G401 (cell line): ENCODE measurements at regions not wholly inside any gene's neighbourhood (a gene's known extent, or its start where the extent isn't known, plus 50 kb on each side); places are given as distances from the start of the nearest gene placed in this dataset.
"Not testable (repeated sequence)": the region's sequence is repeated elsewhere in the genome, so short reads cannot be mapped to it uniquely, and the experiment has no call there.

ENCODE experiments used
- DNase-seq: peaks from one replicate; pipeline ENCODE4 v3.0.0-alpha.2; 2015; ENCODE audit warnings: low spot score
- in situ Hi-C: cut with HindIII; loops from 2 replicates; pipeline ENCODE4 v1.10.0; 2016; ENCODE audit warnings: low sequenced_read_pairs, mixed read lengths

DNA sequence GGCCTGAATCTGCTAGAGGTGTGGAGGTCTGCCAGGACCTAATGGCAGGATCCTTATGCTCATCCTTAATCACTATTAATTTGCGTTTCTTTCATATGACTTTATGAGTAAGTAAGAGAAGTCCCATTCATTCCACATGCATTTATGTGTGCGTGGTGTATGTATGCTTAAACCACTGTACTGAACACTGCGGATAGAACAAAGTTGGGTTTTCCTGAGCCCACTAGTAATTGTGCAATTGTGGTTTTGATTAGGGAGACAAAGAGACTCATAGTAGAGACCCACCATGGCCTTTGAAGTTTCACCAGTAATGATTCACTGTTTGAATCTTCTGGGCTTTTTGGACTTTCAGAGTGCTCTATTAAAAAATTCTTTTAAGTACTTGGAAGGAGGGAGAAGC is 498.5 kb upstream of the DIPK2B start:
- in situ Hi-C loops: no loop called here
- DNase-seq: no peak

DNA sequence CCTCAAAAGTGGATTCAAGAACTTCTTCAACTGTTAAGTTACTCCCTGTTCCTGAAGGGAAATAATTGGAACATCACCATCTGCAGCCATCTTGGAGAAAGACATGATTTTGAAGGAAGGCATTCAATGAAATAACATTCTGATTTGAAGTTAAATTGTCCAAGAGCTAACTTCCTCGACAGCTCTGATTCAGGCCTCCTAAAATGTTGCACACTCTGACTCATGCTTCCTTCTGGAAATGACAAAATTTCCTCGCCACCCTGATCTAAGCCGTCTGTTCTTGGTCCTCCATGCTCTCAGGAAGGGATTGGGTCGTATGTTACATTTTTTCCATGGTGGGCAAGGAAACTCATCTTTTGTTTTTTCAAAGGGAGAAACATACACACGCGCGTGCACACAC is 496.9 kb upstream of the DIPK2B start:
- in situ Hi-C loops: no loop called here
- DNase-seq: no peak

DNA sequence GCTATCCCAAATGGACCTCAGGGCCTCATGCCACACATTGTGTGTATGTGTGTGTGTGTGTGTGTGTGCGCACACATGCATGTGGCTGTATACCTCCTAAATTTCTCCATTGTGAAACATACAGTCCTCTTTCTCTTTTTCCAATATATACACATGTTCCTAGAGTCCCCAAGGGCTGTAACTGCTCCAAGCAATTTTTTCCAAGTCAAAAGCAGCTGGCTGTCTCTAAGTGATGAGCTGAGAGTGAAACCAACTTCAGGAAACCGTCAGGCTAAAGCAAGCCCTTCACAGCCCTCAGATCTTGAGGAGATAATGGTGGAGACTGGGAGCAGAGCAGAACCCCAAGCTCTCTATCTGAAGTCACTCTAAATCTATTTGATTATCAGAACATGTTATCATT is 496.1 kb upstream of the DIPK2B start:
- in situ Hi-C loops: no loop called here
- DNase-seq: no peak

DNA sequence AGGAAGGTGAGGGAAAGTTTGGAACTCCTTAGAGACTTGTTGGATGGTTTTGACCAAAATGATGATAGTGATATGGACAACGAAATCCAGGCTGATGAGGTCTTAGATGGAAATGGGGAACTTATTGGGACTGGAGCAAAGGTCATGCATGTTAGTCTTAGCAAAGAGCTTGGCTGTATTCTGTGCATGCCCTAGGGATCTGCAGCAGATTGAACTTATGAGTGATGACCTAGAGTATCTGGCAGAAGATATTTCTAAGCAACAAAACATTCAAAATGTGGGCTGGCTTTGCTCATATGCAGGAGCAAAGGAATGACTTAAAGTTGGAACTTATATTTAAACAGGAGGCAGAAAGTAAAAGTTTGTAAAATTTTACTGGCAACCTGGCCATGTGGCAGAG is 489.3 kb upstream of the DIPK2B start:
- no peak for DNase-seq
- in situ Hi-C loops: no loop called here

DNA sequence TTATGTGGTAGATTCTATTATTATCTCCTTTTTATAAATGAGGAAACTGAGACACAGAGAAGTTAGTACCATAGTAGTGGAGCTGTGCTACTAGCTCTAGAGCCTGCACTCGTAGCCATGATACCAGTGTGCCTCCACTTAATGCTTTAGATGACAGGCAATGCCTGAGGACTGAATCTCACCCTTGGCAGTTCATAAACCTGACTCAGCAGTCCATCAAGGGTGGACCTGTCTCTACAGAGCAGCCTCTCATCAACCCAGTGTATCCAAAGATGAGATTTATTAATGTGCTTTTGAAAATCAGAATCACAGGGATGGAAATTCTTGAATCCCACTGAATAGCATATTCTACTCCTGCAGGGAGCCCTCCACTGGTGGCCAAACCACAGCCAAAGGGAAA is 483.2 kb upstream of the DIPK2B start:
- in situ Hi-C loops: no loop called here
- no peak for DNase-seq

DNA sequence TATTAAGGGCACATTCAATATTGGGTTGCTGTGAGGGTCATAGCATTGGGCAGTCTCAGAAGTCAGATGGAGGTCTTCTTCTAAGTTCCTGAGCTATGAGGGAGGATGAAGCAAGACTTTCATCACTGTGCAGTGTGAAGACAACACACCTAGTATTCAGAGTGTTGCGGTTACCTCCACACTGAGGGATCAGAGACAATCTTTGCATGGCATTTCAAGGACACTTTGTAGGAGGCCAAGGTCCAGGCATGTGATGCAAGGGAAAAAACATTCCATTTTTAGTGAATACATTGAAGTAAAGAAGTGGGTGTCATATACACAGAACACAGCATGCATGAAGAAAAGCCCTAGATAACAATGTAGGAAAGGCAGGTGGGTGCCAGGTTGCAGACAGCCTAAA is 481.2 kb upstream of the DIPK2B start:
- no peak for DNase-seq
- in situ Hi-C loops: no loop called here

DNA sequence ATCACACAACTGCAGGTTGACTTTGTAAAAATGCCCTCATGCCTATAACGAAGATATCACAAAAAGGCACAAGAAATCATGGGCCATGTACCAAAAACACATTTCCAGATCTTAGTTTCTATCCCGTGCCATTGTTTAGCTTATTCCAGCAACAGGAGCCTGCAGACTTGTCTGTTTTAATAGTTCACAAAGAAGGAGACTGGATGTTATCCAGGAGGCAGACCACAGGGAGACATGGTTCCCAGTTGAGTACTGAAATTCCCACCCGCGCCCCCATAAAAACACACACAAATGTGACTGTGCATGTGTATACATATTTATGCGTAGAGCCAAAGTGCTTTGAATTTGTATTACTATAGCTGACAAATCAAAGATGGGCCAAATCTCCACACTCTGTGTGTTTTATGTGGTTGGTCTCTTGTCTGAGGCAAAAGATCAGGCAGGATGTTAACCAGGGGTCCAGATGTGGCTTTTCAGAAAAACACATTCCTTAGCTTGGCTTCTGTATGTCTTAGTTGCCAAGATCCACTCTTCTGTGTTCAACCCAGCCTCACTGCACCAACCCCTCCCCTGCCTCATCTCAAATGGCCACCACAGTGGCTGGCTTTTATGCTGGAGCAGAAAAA is 469.2 kb upstream of the DIPK2B start:
- in situ Hi-C loops: no loop called here
- no peak for DNase-seq

DNA sequence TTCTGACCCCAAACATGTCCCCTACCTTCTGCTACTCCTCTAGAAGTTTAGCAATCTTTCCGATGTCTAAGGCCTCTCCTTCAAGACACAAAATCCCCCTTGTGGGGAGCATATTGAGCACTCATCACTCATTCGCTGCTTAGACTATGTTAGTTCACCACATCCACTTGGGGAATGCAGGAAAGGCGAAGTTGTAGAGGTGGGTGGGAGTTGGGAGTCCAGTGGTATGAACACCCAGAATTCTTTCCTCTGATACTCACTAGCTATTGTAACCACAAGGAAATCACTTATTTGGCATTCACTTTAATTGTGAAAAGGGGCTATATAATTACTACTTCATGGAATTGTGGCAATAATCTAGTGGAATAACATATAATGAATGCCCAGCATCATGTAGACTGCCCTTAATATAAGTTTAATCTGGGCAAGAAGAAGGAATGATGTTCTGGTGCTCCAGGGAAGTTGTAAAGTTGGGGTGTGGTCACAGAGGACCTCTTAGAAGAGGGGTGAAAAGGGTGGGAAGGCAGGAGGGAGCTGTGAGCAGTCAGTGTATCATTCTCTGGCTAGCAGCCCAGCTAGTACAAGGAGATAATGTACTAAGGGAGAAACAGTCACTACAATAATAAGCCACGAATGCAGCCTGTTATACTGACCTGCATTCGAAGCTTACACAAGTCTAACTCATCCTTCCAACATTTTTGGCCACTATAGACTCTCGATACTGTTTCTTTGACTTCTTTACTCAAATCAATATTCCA is 468.2 kb upstream of the DIPK2B start:
- in situ Hi-C loops: no loop called here
- no peak for DNase-seq

DNA sequence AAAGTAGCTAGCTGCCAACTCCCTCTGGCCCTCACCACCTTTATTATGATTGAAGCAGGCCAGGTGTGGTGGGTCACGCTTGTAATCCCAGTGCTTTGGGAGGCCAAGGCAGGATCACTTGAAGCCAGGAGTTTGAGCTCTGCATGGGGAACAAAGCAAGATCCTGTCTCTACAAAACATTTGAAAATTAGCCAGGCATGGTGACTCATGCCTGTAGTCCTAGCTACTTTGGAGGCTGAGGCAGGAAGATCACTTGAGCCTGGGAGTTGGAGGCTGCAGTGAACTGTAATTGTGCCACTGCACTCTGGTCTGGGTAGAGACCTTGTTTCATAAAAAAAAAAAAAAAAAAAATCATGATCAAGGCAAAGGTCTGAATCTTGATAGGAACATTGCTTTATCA is 467.0 kb upstream of the DIPK2B start:
- DNase-seq: no peak
- in situ Hi-C loops: no loop called here

DNA sequence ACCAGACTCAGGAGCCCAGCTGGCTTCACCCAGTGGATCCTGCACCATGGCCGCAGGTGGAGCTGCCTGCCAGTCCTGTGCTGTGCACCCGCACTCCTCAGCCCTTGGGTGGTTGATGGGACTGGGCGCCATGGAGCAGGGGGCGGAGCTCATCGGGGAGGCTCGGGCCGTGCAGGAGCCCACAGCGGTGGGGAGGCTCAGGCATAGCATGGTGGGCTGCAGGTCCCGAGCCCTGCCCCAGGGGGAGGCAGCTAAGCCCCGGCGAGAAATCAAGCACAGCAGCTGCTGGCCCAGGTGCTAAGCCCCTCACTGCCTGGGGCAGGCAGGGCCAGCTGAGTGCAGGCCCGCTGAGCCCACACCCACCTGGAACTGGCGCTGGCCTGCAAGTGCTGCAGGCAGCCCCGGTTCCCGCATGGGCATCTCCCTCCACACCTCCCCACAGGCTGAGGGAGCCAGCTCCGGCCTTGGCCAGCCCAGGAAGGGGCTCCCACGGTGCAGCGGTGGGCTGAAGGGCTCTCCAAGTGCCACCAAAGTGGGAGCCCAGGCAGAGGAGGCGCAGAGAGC is 464.1 kb upstream of the DIPK2B start:
- DNase-seq: no peak
- in situ Hi-C loops: no loop called here

DNA sequence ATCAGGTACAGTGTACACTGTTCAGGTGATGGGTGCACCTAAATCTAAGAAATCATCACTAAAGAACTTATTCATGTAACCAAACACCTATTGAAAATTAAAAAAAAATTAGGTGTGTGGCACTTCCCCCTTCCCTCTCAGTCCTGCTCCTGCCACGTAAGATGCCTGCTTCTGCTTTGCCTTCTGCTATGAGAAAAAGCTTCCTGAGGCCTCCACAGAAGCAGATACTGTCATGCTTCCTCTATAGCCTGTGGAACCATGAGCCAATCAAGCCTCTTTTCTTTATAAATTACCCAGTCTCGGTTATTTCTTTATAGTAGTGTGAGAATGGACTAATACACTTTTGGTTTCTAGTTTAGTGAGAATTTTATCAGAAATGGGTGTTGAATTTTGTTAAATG is 459.8 kb upstream of the DIPK2B start:
- in situ Hi-C loops: no loop called here
- no peak for DNase-seq

DNA sequence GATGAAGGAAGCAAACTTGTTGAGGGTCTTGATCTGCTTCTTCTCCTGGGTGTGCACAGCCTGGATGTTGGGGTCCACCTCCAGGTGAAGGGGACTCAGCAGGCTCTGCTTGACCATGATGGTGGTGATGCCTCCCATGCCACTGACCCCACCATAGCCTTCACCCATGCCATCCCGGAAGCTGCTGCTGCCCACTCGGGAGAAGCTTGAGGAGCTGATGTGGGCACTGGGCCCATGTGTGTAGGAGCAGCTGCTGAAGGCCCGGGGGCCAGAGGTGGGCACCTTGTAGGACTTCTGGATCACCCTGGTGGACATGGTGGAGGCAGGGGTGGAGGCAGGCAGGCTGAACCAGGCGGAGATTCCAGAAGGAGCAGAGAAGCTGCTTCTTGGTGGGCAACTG is 432.7 kb upstream of the DIPK2B start:
- DNase-seq: no peak
- in situ Hi-C loops: no loop called here

DNA sequence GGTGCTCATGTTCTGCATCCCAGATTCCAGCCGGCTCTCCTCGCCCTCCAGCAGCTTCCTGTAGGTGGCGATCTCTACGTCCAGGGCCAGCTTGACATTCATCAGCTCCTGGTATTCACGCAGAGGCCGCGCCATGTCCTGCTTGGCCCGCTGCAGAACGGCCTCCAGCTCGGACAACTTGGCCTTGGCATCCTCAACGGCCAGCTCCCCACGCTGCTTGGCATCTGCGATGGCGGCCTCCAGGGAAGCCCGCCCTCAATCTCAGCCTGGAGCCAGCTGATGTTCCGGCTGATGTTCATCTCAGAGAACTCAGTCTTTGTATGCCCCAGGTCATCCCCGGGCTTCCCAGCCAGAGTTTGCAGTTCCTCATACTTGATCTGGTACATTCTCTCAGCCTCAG is 431.8 kb upstream of the DIPK2B start:
- no peak for DNase-seq
- in situ Hi-C loops: no loop called here

DNA sequence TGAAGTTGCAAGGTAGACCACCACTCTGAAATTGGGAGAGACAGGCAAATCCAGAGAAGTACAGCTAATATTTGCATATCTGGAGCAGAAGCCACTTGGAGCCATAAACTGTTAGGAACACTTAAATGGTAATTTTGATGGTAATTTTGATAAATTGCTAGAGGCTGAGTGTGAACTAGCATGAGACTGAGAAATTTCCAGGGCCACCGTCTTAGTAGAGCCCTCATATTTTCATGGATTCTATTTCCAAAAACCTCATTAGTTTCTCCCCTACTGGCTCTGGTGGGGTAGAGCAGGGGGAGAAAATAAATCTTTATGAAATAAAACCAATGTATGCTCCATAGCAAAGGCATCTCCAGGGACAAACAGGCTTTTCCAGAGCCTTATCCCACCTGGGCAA is 429.4 kb upstream of the DIPK2B start:
- in situ Hi-C loops: no loop called here
- DNase-seq: no peak

DNA sequence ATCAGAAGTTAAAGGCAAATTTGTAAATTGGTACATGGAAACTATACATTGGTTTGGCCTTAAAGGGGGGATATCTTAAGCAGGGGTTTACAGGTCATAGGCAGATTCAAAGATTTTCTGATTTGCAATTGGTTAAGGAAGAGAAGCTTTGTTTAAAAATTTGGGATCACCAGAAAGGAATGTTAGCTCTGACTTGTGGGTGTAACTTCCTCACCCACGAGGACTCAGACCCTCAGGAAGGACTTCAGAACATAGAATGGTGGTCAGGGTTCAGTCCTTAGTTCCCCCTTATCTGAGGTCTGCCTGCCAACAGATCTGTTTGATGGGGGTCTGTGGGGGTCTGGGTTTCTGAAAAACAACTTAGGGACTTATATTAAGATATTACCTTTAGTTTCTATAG is 427.4 kb upstream of the DIPK2B start:
- DNase-seq: no peak
- in situ Hi-C loops: no loop called here

DNA sequence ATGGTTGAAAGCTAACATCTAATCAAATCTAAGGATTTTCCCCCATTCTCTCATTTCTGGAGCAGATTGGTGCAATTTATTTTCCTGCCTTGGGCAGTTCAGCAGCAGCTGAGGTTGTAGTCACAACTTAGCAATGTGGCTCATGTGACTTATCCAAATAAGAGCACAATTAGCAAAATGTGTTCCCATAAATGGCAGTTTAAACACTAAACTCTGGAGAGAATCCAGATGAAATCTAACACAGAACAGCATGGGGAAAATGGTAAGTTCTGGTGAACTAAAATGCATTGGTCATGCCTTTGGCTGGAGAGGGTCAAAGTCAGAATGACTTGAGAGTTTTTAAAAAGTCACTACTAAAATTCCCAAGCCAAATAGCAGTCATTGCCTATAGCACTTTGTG is 422.6 kb upstream of the DIPK2B start:
- in situ Hi-C loops: no loop called here
- DNase-seq: no peak

DNA sequence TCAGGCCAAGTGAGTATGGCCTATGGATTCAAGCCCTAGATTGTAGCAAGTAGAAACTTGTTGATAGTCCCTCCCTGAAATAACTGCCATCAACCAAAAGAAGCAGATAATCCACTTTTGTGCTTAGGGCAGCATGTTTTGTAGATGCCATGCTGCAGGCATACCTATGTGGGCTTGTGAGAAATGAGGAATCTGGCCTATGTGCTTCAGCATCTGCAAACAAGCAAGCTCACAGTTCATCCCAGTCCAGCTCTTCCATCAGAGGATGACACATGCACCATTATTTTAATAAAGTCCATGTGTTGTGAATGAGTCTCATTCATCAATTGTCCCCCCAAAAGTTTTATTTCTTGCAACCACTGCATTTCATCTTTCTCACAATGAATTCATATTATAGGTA is 421.9 kb upstream of the DIPK2B start:
- in situ Hi-C loops: no loop called here
- DNase-seq: no peak

DNA sequence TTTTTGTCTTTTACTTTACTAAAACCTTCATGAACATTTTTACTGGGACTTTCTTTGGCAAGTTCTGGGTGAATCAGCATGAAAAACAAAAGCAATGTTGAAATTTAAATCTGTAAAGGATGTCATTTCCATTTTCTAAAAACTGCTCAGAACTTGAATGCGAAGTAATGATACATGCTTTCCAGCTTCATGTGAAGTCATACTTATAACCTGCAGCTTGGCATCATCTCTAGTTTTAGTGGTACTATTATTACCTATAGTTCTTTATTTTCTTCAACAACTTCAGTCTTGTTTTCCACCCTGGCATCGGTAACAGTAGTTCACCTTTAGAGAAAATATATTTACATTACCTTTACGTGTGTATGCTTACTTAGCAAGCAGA is 421.4 kb upstream of the DIPK2B start:
- no peak for DNase-seq
- in situ Hi-C loops: no loop called here

DNA sequence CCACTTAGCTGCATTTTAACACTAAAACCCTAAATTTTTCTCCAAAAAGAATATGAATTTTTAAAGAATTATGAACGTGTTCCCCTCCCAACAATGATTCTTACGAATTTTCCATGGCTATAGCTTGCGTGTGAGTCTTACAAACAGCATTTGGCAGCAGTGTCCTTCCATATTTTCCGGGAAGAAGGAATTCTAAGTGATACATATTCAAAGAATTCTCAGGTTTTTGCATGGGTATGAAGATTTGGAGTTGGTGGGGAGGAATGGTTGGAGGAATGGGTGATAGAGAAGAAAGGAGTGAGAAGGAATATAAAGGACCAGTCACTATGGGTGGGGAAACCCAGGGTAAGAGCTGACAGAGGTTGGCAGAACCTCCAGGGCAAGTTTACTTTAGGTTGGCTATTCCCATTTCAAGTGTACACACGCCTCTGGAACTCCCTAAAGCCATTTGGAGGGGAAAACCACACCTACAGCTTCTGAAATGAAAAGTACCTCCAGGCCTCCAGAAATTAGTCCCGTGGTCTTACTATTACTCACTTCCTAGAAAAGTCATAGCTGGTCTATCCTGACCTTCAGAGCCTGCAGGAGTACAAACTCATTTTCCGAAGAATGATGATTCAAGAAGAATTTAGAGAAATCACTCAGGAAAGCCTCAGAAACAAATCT is 420.8 kb upstream of the DIPK2B start:
- in situ Hi-C loops: no loop called here
- DNase-seq: no peak

DNA sequence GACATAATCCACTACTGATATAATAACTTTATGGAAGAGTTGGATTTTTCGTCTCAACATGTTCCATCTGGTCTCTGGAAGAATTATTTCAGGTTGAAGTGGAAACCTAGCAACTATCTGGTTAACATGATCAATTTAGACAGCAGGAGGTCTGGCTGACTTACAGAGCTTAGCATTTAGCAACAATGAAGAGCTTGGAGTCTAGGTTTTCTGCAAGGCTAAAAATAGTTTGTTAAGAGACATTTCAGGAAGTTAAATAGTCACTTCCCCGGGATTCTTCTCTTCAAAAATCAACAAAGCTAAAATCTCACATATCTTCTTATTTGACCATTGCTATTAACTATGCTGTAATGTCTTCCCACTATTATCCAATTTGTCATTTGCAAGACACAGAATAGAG is 418.6 kb upstream of the DIPK2B start:
- DNase-seq: no peak
- in situ Hi-C loops: no loop called here

DNA sequence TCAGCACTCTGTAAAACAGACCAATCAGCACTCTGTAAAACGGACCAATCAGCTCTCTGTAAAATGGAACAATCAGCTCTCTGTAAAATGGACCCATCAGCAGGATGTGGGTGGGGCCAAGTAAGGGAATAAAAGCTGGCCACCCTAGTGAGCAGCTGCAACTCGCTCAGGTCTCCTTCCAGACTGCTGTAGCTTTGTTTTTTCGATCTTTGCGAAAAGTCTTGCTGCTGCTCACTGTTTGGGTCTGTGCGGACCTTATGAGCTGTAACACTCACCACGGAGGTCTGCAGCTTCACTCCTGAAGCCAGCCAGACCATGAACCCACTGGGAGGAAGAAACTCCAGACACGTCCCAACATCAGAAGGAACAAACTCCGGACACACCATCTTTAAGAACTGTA is 414.9 kb upstream of the DIPK2B start:
- in situ Hi-C loops, DNase-seq: not testable (repeated sequence)
